Mesendoderm (in vitro differentiated cells): ENCODE measurements at regions not wholly inside any gene's neighbourhood (a gene's known extent, or its start where the extent isn't known, plus 50 kb on each side); places are given as distances from the start of the nearest gene placed in this dataset.

Source experiments
- DNase-seq: peaks from one replicate; pipeline ENCODE4 v3.0.0; 2013
- H2AK5ac ChIP-seq: 2 replicates; pipeline ENCODE4 v1.6.1; 2013; ENCODE audit warnings: low read length, inconsistent platforms
- H2BK120ac ChIP-seq: 2 replicates; pipeline ENCODE4 v1.6.1; 2013; ENCODE audit warnings: low read depth, mild to moderate bottlenecking, low read length, moderate library complexity, mixed read lengths
- H2BK15ac ChIP-seq: replicated peaks from 2 replicates; pipeline ENCODE4 v1.6.1; 2013; ENCODE audit warnings: low read depth, mild to moderate bottlenecking, moderate library complexity
- H2BK5ac ChIP-seq: 2 replicates; pipeline ENCODE4 v1.6.1; 2013; ENCODE audit warnings: low read length, inconsistent platforms
- H3K18ac ChIP-seq: 2 replicates; pipeline ENCODE4 v1.6.1; 2013; ENCODE audit warnings: mild to moderate bottlenecking, low read length, mixed read lengths
- H3K23ac ChIP-seq: one replicate; pipeline ENCODE4 v1.6.1; 2013; ENCODE audit warnings: low read length
- H3K27ac ChIP-seq: 2 replicates; pipeline ENCODE4 v1.5.1; 2013; ENCODE audit warnings: low read depth, mild to moderate bottlenecking, inconsistent platforms, low read length, moderate library complexity
- H3K27me3 ChIP-seq: 2 replicates; pipeline ENCODE4 v1.6.1; 2013; ENCODE audit warnings: low read length, control low read depth, mild to moderate bottlenecking, inconsistent platforms; ENCODE audit not compliant: insufficient read depth, poor library complexity
- H3K36me3 ChIP-seq: 2 replicates; pipeline ENCODE4 v1.6.1; 2013; ENCODE audit warnings: low read length, inconsistent platforms; ENCODE audit not compliant: control insufficient read depth, insufficient read depth
- H3K4ac ChIP-seq: one replicate; pipeline ENCODE4 v1.6.1; 2013; ENCODE audit warnings: low read depth, mild to moderate bottlenecking, low read length, moderate library complexity
- H3K4me1 ChIP-seq: 2 replicates; pipeline ENCODE4 v1.6.1; 2013; ENCODE audit warnings: low read depth, low read length, inconsistent platforms; ENCODE audit not compliant: control insufficient read depth
- H3K4me2 ChIP-seq: 2 replicates; pipeline ENCODE4 v1.6.1; 2013; ENCODE audit warnings: low read length
- H3K4me3 ChIP-seq: 2 replicates; pipeline ENCODE4 v1.5.1; 2013; ENCODE audit warnings: mild to moderate bottlenecking, low read length
- H3K56ac ChIP-seq: one replicate; pipeline ENCODE4 v1.6.1; 2013; ENCODE audit warnings: low read length
- H3K79me1 ChIP-seq: 2 replicates; pipeline ENCODE4 v1.6.1; 2013; ENCODE audit warnings: low read length, inconsistent platforms
- H3K79me2 ChIP-seq: 2 replicates; pipeline ENCODE4 v1.6.1; 2013; ENCODE audit warnings: mild to moderate bottlenecking, low read length; ENCODE audit not compliant: control insufficient read depth, insufficient read depth
- H3K9ac ChIP-seq: 2 replicates; pipeline ENCODE4 v1.6.1; 2013; ENCODE audit warnings: low read length, inconsistent platforms
- H4K5ac ChIP-seq: one replicate; pipeline ENCODE4 v1.6.1; 2013; ENCODE audit warnings: low read length
- H4K8ac ChIP-seq: one replicate; pipeline ENCODE4 v1.6.1; 2013; ENCODE audit warnings: low read depth, mild to moderate bottlenecking, control low read depth, low read length, moderate library complexity
- WGBS: extraction: QIAGEN DNeasy Blood & Tissue Kit; methylation state at CpG from one replicate; pipeline ENCODE4 v1.1.7; 2013; ENCODE audit warnings: low lambda C conversion rate, missing lambda C conversion rate; ENCODE audit not compliant: insufficient coverage; ENCODE audit errors: extremely low coverage; 5-methylcytosine and 5-hydroxymethylcytosine counted together

- no peak overlapping the region for H4K8ac ChIP-seq
- no peak overlapping the region for H3K4me2 ChIP-seq
- no peaks in the 10 kb centered on the region for H3K27me3 ChIP-seq
- no peaks in the 10 kb centered on the region for H3K36me3 ChIP-seq
- no peak overlapping the region for H2BK15ac ChIP-seq
- no peak overlapping the region for H2AK5ac ChIP-seq
- H3K79me1 ChIP-seq, result no peaks in the 10 kb centered on the region
- DNase-seq, result no peak
- no peak overlapping the region for H3K4ac ChIP-seq
- H3K4me1 ChIP-seq, result no peaks in the 10 kb centered on the region
- H3K23ac ChIP-seq, result no peak overlapping the region
- H3K27ac ChIP-seq, result no peak overlapping the region
- no peak overlapping the region for H3K18ac ChIP-seq
- no peak overlapping the region for H2BK120ac ChIP-seq
- H3K56ac ChIP-seq, result no peak overlapping the region
- no peak overlapping the region for H4K5ac ChIP-seq
- H3K4me3 ChIP-seq, result no peak overlapping the region
- no peak overlapping the region for H3K9ac ChIP-seq
- no peaks in the 10 kb centered on the region for H3K79me2 ChIP-seq
- H2BK5ac ChIP-seq, result no peak overlapping the region
Observed at GRCh38 chr1:82600314-82600713, 799.6 kb downstream of the ADGRL2 start.

GRCh38 chr1:82598812-82599211, 798.1 kb downstream of the ADGRL2 start:
- Histone ChIP-seq H3K27me3 (no peaks in the 10 kb centered on the region), H4K8ac (no peak overlapping the region), H3K4ac (no peak overlapping the region), H3K27ac (no peak overlapping the region), H2BK5ac (no peak overlapping the region), H3K9ac (no peak overlapping the region), H4K5ac (no peak overlapping the region), H3K79me2 (no peaks in the 10 kb centered on the region), H3K79me1 (no peaks in the 10 kb centered on the region), H2BK120ac (no peak overlapping the region), H2AK5ac (no peak overlapping the region), H3K18ac (no peak overlapping the region), H3K23ac (no peak overlapping the region), H3K56ac (no peak overlapping the region), H3K4me2 (no peak overlapping the region), H2BK15ac (no peak overlapping the region), H3K4me3 (no peak overlapping the region), H3K4me1 (no peaks in the 10 kb centered on the region), H3K36me3 (no peaks in the 10 kb centered on the region)
- no peak for DNase-seq

- no peak overlapping the region for H2BK5ac ChIP-seq
- H3K4me2 ChIP-seq, result no peak overlapping the region
- no peak for DNase-seq
- H2AK5ac ChIP-seq, result no peak overlapping the region
- H3K79me1 ChIP-seq, result no peaks in the 10 kb centered on the region
- H3K79me2 ChIP-seq, result no peaks in the 10 kb centered on the region
- no peak overlapping the region for H3K4me3 ChIP-seq
- H3K36me3 ChIP-seq, result no peaks in the 10 kb centered on the region
- no peak overlapping the region for H3K4ac ChIP-seq
- no peaks in the 10 kb centered on the region for H3K27me3 ChIP-seq
- H4K5ac ChIP-seq, result no peak overlapping the region
- no peak overlapping the region for H3K56ac ChIP-seq
- H2BK15ac ChIP-seq, result no peak overlapping the region
- H4K8ac ChIP-seq, result no peak overlapping the region
- no peaks in the 10 kb centered on the region for H3K4me1 ChIP-seq
- no peak overlapping the region for H3K18ac ChIP-seq
- no peak overlapping the region for H3K9ac ChIP-seq
- H3K27ac ChIP-seq, result no peak overlapping the region
- H3K23ac ChIP-seq, result no peak overlapping the region
- no peak overlapping the region for H2BK120ac ChIP-seq
Observed at GRCh38 chr1:82598337-82598736, 797.6 kb downstream of the ADGRL2 start.

- no CpG with 5 or more reads among the region's 3 CpGs for WGBS
- H4K5ac ChIP-seq, result no peak overlapping the region
Observed at GRCh38 chr1:82597649-82598048, 796.9 kb downstream of the ADGRL2 start.

GRCh38 chr1:82597141-82597540, 796.4 kb downstream of the ADGRL2 start:
- no peaks in the 10 kb centered on the region for H3K4me1 ChIP-seq
- no peak overlapping the region for H4K8ac ChIP-seq
- no peak overlapping the region for H3K56ac ChIP-seq
- no peaks in the 10 kb centered on the region for H3K36me3 ChIP-seq
- no peak overlapping the region for H3K4ac ChIP-seq
- no peak overlapping the region for H3K4me2 ChIP-seq
- H2BK5ac ChIP-seq, result no peak overlapping the region
- no peak overlapping the region for H2BK120ac ChIP-seq
- no peak overlapping the region for H3K9ac ChIP-seq
- H3K18ac ChIP-seq, result no peak overlapping the region
- H2AK5ac ChIP-seq, result no peak overlapping the region
- H2BK15ac ChIP-seq, result no peak overlapping the region
- no peak overlapping the region for H4K5ac ChIP-seq
- no peaks in the 10 kb centered on the region for H3K27me3 ChIP-seq
- no CpG with 5 or more reads among the region's 1 CpG for WGBS
- no peak overlapping the region for H3K4me3 ChIP-seq
- no peaks in the 10 kb centered on the region for H3K79me1 ChIP-seq
- no peaks in the 10 kb centered on the region for H3K79me2 ChIP-seq
- DNase-seq, result no peak
- no peak overlapping the region for H3K23ac ChIP-seq
- no peak overlapping the region for H3K27ac ChIP-seq

More at GRCh38 chr1:82597649-82598048, 796.9 kb downstream of the ADGRL2 start:
- no peak overlapping the region for H4K8ac ChIP-seq
- no peak overlapping the region for H2AK5ac ChIP-seq
- no peak overlapping the region for H3K9ac ChIP-seq
- DNase-seq, result no peak
- no peaks in the 10 kb centered on the region for H3K36me3 ChIP-seq
- H2BK5ac ChIP-seq, result no peak overlapping the region
- no peaks in the 10 kb centered on the region for H3K79me1 ChIP-seq
- no peak overlapping the region for H3K4me3 ChIP-seq
- no peaks in the 10 kb centered on the region for H3K79me2 ChIP-seq
- no peak overlapping the region for H3K4me2 ChIP-seq
- no peak overlapping the region for H2BK120ac ChIP-seq
- no peak overlapping the region for H3K27ac ChIP-seq
- no peak overlapping the region for H3K56ac ChIP-seq
- no peak overlapping the region for H3K4ac ChIP-seq
- no peak overlapping the region for H3K23ac ChIP-seq
- no peak overlapping the region for H3K18ac ChIP-seq
- no peaks in the 10 kb centered on the region for H3K27me3 ChIP-seq
- no peak overlapping the region for H2BK15ac ChIP-seq
- H3K4me1 ChIP-seq, result no peaks in the 10 kb centered on the region

- Histone ChIP-seq H3K4me1 (no peaks in the 10 kb centered on the region), H3K79me1 (no peaks in the 10 kb centered on the region), H3K27me3 (no peaks in the 10 kb centered on the region), H3K27ac (no peak overlapping the region), H4K5ac (no peak overlapping the region), H3K4ac (no peak overlapping the region), H2BK15ac (no peak overlapping the region), H2BK120ac (no peak overlapping the region), H3K36me3 (no peaks in the 10 kb centered on the region), H3K79me2 (no peaks in the 10 kb centered on the region), H3K4me3 (no peak overlapping the region), H3K23ac (no peak overlapping the region), H3K18ac (no peak overlapping the region), H4K8ac (no peak overlapping the region), H2BK5ac (no peak overlapping the region), H3K4me2 (no peak overlapping the region), H2AK5ac (no peak overlapping the region), H3K56ac (no peak overlapping the region), H3K9ac (no peak overlapping the region)
- no peak for DNase-seq
- WGBS, result no CpG with 5 or more reads among the region's 2 CpGs
Observed at GRCh38 chr1:82593561-82593960, 792.8 kb downstream of the ADGRL2 start.
